Peyer's patch (tissue), 4 donors: ENCODE measurements at regions not wholly inside any gene's neighbourhood (a gene's known extent, or its start where the extent isn't known, plus 50 kb on each side); places are given as distances from the start of the nearest gene placed in this dataset.

Source experiments
- DNase-seq, 3 donors: peaks; one replicate each; pipeline ENCODE4 v3.0.0-alpha.2; 2017 to 2019
- H3K27ac ChIP-seq, 4 donors: fragments of 200-600 bp; sonication (generic); one replicate each; pipeline ENCODE4 v1.5.1; 2016 to 2019
- H3K27me3 ChIP-seq, 2 donors: fragments of 200-600 bp; sonication (generic); one replicate each; pipeline ENCODE4 v1.5.1; 2019
- H3K36me3 ChIP-seq, 3 donors: fragments of 200-600 bp; sonication (generic); one replicate each; pipeline ENCODE4 v1.5.1; 2016 to 2019
- H3K4me1 ChIP-seq, 4 donors: fragments of 200-600 bp; sonication (generic); one replicate each; pipeline ENCODE4 v1.5.1; 2016 to 2019
- H3K4me3 ChIP-seq, 4 donors: fragments of 200-600 bp; sonication (generic); 1 replicate in 3 of 4; 2 replicates in 1 of 4; pipeline ENCODE4 v1.5.1; 2016 to 2019; ENCODE audit warnings: mild to moderate bottlenecking in 1 of 4
- H3K9me3 ChIP-seq, 4 donors: fragments of 200-600 bp; sonication (generic); one replicate each; pipeline ENCODE4 v1.5.1; 2016 to 2019; ENCODE audit warnings: mild to moderate bottlenecking in 1 of 4
- POLR2A ChIP-seq, 2 donors: fragments of 450-650 bp; IDR thresholded peaks; one replicate each; pipeline ENCODE4 v1.5.1; 2017; ENCODE audit warnings: antibody characterized with exemption in 2 of 2, mild to moderate bottlenecking in 2 of 2, moderate library complexity in 2 of 2
- TF ChIP-seq, protein P1 (sequence below), 6 experiments: fragments of 450-650 bp in 4 of 6; fragments of 200-600 bp in 2 of 6; sonication (generic) in 1 of 6; IDR thresholded peaks; one replicate each; pipeline ENCODE4 v1.5.1; 2017 to 2019; ENCODE audit warnings: antibody characterized with exemption in 6 of 6, mild to moderate bottlenecking in 3 of 6, moderate library complexity in 1 of 6

DNA sequence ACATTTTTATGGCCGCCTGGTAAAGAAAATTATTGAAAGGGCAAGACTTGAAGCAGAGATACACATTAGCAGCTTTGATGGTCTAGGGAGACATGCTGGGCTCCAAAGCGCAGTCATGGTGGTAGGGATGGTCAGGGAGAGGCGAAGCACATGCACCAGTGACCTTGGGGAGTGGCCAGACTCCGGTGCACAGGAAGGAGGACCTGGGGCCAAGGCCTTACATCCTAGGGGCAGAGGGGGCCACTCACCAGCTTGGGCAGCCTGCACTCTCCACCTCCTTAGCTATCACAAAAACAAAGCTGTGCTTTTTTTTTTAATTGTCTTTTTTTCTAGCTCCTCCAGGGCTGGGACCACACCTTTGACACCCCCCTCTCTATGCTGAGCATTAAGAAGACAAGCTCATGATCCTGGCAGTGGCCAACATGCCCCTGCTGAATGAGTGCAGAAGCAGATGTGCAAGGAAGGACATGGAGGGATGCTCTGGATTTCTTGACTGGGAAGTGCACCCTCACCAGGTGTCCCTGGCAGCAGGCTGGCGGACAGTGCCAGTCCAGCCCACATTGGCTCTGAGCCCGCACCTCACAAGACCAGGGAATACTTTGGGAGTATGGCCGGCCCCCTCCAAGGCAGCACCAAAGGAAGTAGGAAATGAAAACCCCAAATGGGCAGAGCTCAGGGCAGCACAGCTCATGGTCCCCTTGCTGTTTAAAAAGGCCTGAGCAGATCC is 619.9 kb downstream of the TBC1D22A start:
- TF ChIP-seq POLR2A (IDR thresholded peaks at IDR 0.05): no peak
- TF ChIP-seq, protein P1, sequence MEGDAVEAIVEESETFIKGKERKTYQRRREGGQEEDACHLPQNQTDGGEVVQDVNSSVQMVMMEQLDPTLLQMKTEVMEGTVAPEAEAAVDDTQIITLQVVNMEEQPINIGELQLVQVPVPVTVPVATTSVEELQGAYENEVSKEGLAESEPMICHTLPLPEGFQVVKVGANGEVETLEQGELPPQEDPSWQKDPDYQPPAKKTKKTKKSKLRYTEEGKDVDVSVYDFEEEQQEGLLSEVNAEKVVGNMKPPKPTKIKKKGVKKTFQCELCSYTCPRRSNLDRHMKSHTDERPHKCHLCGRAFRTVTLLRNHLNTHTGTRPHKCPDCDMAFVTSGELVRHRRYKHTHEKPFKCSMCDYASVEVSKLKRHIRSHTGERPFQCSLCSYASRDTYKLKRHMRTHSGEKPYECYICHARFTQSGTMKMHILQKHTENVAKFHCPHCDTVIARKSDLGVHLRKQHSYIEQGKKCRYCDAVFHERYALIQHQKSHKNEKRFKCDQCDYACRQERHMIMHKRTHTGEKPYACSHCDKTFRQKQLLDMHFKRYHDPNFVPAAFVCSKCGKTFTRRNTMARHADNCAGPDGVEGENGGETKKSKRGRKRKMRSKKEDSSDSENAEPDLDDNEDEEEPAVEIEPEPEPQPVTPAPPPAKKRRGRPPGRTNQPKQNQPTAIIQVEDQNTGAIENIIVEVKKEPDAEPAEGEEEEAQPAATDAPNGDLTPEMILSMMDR (IDR thresholded peaks at IDR 0.05): no peak
- Histone ChIP-seq H3K36me3 (no peaks in the 10 kb centered on the region), H3K4me1 (no peaks in the 10 kb centered on the region), H3K9me3 (no peaks in the 10 kb centered on the region), H3K27me3 (no peaks in the 10 kb centered on the region), H3K4me3 (no peak overlapping the region), H3K27ac (no peak overlapping the region)
- DNase-seq: peak in 2 of 3 donors; percentile 13 to 34

DNA sequence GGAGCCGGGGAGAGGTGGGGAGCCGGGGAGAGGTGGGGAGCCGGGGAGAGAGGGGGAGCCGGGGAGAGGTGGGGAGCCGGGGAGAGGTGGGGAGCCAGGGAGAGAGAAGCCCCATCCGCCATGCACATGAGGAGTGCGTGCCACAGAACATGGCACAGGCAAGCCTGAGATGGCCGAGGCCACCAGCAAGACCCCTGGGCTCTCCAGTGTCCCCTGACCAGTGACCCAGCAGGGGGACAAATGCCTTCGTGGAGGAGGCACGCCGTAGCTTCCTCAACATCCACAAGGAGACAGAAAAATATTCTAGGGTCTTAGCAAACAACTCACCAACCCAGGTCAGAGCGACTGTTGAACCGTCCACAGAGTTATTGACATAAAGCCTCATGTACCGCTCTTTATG is 618.8 kb downstream of the TBC1D22A start:
- Histone ChIP-seq H3K27ac (no peak overlapping the region), H3K9me3 (no peaks in the 10 kb centered on the region), H3K4me1 (no peaks in the 10 kb centered on the region), H3K36me3 (no peaks in the 10 kb centered on the region), H3K4me3 (no peak overlapping the region), H3K27me3 (no peaks in the 10 kb centered on the region)
- TF ChIP-seq, protein P1 (IDR thresholded peaks at IDR 0.05): no peak
- no peak for TF ChIP-seq POLR2A (IDR thresholded peaks at IDR 0.05)
- DNase-seq: peak in 2 of 3 donors; percentile 11

DNA sequence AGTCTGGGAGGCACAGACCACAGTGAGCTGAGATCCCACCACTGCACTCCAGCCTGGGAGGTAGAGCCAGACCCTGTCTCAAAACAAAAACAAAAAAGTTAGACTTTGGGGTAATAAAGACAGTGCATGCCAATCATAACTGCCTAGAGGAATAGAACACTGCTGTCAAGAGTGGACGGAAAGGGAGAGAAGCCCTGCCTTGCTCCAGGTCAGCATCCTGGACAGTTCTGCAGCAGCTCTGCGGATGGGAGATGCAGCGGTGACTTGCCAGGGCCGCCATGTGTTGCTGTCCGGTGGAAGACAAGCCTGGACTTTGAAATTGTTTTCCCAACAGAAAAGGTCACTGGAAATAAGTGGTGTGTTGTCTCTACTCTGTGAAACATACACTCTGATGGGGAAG is 618.2 kb downstream of the TBC1D22A start:
- Histone ChIP-seq H3K4me1 (no peaks in the 10 kb centered on the region), H3K36me3 (no peaks in the 10 kb centered on the region), H3K9me3 (no peaks in the 10 kb centered on the region), H3K27me3 (no peaks in the 10 kb centered on the region), H3K27ac (no peak overlapping the region), H3K4me3 (no peak overlapping the region)
- peak in 1 of 3 donors; percentile 15 for DNase-seq
- TF ChIP-seq, protein P1 (IDR thresholded peaks at IDR 0.05): no peak
- no peak for TF ChIP-seq POLR2A (IDR thresholded peaks at IDR 0.05)

DNA sequence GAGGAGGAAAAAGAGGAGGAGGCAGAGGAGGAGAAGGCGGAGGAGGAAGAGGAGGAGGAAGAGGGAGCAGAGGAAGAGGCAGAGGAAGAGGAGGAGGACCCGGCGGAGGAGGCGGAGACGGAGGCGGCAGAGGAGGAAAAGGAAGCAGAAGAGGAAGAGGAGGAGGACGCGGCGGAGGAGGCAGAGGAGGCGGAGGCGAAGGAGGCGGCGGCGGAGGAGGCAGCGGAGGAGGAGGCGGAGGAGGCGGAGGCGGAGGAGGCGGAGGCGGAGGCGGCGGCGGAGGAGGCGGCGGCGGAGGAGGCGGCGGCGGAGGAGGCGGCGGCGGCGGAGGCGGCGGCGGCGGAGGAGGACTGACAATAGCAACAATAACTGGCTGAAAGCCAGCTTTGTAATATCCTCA is 616.6 kb downstream of the TBC1D22A start:
- DNase-seq: peak in 1 of 3 donors; percentile 20
- Histone ChIP-seq H3K4me3 (no peak overlapping the region), H3K4me1 (no peaks in the 10 kb centered on the region), H3K27ac (no peak overlapping the region), H3K36me3 (no peaks in the 10 kb centered on the region), H3K9me3 (no peaks in the 10 kb centered on the region), H3K27me3 (no peaks in the 10 kb centered on the region)
- no peak for TF ChIP-seq POLR2A (IDR thresholded peaks at IDR 0.05)
- TF ChIP-seq, protein P1 (IDR thresholded peaks at IDR 0.05): no peak

DNA sequence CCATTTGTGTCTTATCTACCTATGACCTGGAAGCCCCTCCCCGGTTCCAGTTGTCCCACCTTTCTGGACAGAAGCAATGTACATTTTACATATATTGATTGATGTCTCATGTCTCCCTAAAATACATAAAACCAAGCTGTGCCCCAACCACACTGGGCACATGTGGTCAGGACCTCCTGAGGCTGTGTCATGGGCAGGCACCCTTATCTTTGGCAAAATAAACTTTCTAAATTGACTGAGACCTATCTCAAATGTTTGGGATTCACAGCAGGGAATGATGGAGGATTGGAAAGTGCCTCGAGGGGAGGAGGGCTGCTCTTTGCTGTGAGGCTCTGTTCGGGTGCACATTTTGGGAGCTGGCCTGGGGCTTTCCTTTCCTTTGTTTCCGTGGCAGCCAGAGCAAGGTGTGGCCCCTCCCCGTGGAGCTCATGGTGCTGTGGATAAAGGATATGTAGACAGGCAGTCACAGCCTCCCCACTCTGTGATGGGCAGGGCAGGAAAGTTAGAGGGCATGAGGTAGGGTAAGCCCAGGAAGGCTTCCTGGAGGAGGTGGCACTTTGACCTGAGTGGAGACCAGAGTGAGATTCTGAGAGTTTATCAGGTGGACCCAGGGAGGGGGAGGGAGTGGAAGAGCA is 615.6 kb downstream of the TBC1D22A start:
- peak in 1 of 3 donors; percentile 9 for DNase-seq
- H3K9me3 ChIP-seq: no peaks in the 10 kb centered on the region
- H3K27me3 ChIP-seq: no peaks in the 10 kb centered on the region
- TF ChIP-seq POLR2A (IDR thresholded peaks at IDR 0.05): no peak
- TF ChIP-seq, protein P1 (IDR thresholded peaks at IDR 0.05): no peak
- H3K4me3 ChIP-seq: no peak overlapping the region
- H3K36me3 ChIP-seq: no peaks in the 10 kb centered on the region
- H3K4me1 ChIP-seq: no peaks in the 10 kb centered on the region
- no peak overlapping the region for H3K27ac ChIP-seq
